ENCODE measurements at regions not wholly inside any gene's neighbourhood (a gene's known extent, or its start where the extent isn't known, plus 50 kb on each side); places are given as distances from the start of the nearest gene placed in this dataset.

- Histone ChIP-seq H2AFZ (ENCODE audit: insufficient read depth, low read depth, low read length, poor library complexity, severe bottlenecking) (no peak overlapping the region), H3K79me2 (ENCODE audit: insufficient read depth, low read length) (no peaks in the 10 kb centered on the region), H3K4me3 (replicated peaks in 1 of 3; ENCODE audit: low read depth in 2 of 3, low read length in 3 of 3) (no peak overlapping the region), H3K9me3 (replicated peaks in 1 of 2; ENCODE audit: control insufficient read depth in 1 of 2, insufficient read depth in 1 of 2, low read length in 2 of 2) (peaks cover 0 to 5% of the 10 kb centered on the region in 2 donors), H3K4me2 (replicated peaks; ENCODE audit: extremely low read depth, low read length, poor library complexity, severe bottlenecking) (no peak overlapping the region), H3K27ac (ENCODE audit: low read depth in 1 of 2, low read length in 2 of 2) (no peak overlapping the region), H3K27me3 (ENCODE audit: control insufficient read depth in 2 of 2, insufficient read depth in 2 of 2, low read length in 2 of 2) (no peaks in the 10 kb centered on the region), H3K36me3 (replicated peaks in 1 of 2; ENCODE audit: control insufficient read depth in 1 of 2, insufficient read depth in 2 of 2, low read length in 2 of 2) (no peaks in the 10 kb centered on the region), H4K20me1 (ENCODE audit: insufficient read depth, low read length) (no peaks in the 10 kb centered on the region), H3K4me1 (ENCODE audit: control insufficient read depth in 1 of 2, insufficient read depth in 2 of 2, low read length in 2 of 2) (no peaks in the 10 kb centered on the region), H3K9ac (ENCODE audit: insufficient read depth, low read length, poor library complexity, severe bottlenecking) (no peak overlapping the region)
- Mint-ChIP-seq H3K27me3 (ENCODE audit: low read depth in 3 of 3) (peaks cover 1 to 2% (median 2%) of the 10 kb centered on the region in 3 donors), H3K27ac (no peak overlapping the region), H3K4me3 (no peak overlapping the region), H3K4me1 (no peaks in the 10 kb centered on the region), H3K36me3 (no peaks in the 10 kb centered on the region), H3K9me3 (peaks cover 0 to 14% (median 3%) of the 10 kb centered on the region in 7 donors)
- no peak for DNase-seq
- intact Hi-C loops (cut with micrococcal nuclease), result no loop called here
- 100% methylated on average over 1 of the region's 1 CpG for WGBS (ENCODE audit: insufficient coverage)
- TF ChIP-seq CTCF (IDR thresholded peaks at IDR 0.05), result no peak
These were observed 324.3 kb downstream of the TGFB2 start for GRCh38 chr1:218669431-218669830.

GRCh38 chr1:218670875-218671274, 325.7 kb downstream of the TGFB2 start:
- no peak overlapping the region for H3K9ac ChIP-seq (ENCODE audit: insufficient read depth, low read length, poor library complexity, severe bottlenecking)
- Mint-ChIP-seq H3K36me3 (no peaks in the 10 kb centered on the region), H3K4me1 (no peaks in the 10 kb centered on the region), H3K27ac (no peak overlapping the region), H3K4me3 (no peak overlapping the region), H3K27me3 (ENCODE audit: low read depth in 3 of 3) (peaks cover 1 to 2% (median 2%) of the 10 kb centered on the region in 3 donors), H3K9me3 (peaks cover 0 to 14% (median 2%) of the 10 kb centered on the region in 7 donors)
- DNase-seq, result no peak
- no peak overlapping the region for H2AFZ ChIP-seq (ENCODE audit: insufficient read depth, low read depth, low read length, poor library complexity, severe bottlenecking)
- no peak overlapping the region for H3K27ac ChIP-seq (ENCODE audit: low read depth in 1 of 2, low read length in 2 of 2)
- intact Hi-C loops (cut with micrococcal nuclease), result no loop called here
- no peak overlapping the region for H3K4me3 ChIP-seq (replicated peaks in 1 of 3; ENCODE audit: low read depth in 2 of 3, low read length in 3 of 3)
- no peak overlapping the region for H3K4me2 ChIP-seq (replicated peaks; ENCODE audit: extremely low read depth, low read length, poor library complexity, severe bottlenecking)
- no CpG with 5 or more reads among the region's 1 CpG for WGBS (ENCODE audit: insufficient coverage)
- H3K4me1 ChIP-seq (ENCODE audit: control insufficient read depth in 1 of 2, insufficient read depth in 2 of 2, low read length in 2 of 2), result no peaks in the 10 kb centered on the region
- H3K79me2 ChIP-seq (ENCODE audit: insufficient read depth, low read length), result no peaks in the 10 kb centered on the region
- H4K20me1 ChIP-seq (ENCODE audit: insufficient read depth, low read length), result no peaks in the 10 kb centered on the region
- TF ChIP-seq CTCF (IDR thresholded peaks at IDR 0.05), result no peak
- H3K36me3 ChIP-seq (replicated peaks in 1 of 2; ENCODE audit: control insufficient read depth in 1 of 2, insufficient read depth in 2 of 2, low read length in 2 of 2), result no peaks in the 10 kb centered on the region
- H3K9me3 ChIP-seq (replicated peaks in 1 of 2; ENCODE audit: control insufficient read depth in 1 of 2, insufficient read depth in 1 of 2, low read length in 2 of 2), result peaks cover 0 to 5% of the 10 kb centered on the region in 2 donors
- H3K27me3 ChIP-seq (ENCODE audit: control insufficient read depth in 2 of 2, insufficient read depth in 2 of 2, low read length in 2 of 2), result no peaks in the 10 kb centered on the region
